NCI-H1048 (cell line): ENCODE measurements at regions not wholly inside any gene's neighbourhood (a gene's known extent, or its start where the extent isn't known, plus 50 kb on each side); places are given as distances from the start of the nearest gene placed in this dataset.
"Not testable (repeated sequence)": the region's sequence is repeated elsewhere in the genome, so short reads cannot be mapped to it uniquely, and the experiment has no call there.

ENCODE experiments used
- DNase-seq: peaks from one replicate; lab custom pipeline; 2025; lab: John Stamatoyannopoulos, UW

- no peak for DNase-seq
Measured at GRCh38 chr3:153268564-153269279, 106.7 kb downstream of the RAP2B start.

DNA sequence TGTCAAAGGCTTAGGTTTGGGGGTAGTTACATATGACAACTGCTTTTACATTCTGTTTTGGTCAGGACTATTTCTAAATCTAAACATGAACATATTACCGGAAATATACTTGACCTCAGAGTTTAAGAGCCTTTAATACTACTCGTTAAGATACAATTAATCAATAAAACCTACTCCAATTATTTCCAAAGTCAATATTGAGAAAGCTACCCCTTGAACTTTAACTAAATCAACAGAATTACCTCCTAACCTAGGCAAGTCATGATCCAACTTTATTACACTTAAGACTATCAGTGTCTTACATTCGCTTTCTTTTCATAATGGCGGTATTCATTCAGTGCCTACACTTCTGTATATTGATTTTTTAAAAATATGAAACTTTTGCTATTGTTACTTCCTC is 107.7 kb downstream of the RAP2B start:
- no peak for DNase-seq

DNA sequence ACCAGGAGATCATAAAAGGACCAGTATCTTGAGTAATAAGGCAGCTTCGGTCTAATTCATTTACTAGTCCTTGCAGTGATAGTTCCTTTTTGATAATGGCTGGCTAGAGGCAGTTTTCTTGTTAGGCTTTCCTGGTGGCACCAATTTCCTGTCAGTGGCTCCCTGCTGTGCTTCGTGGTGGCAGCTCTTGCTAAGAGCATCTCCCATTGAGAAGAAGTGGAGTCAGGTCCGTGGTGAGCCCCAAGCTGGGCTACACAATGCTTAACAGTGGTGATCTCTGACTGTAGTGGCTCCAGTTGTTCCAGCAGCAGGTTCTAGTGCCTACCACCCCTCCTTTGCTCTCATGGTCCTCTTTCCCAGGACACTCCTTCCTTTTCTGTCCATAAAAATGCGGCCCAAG is 111.2 kb downstream of the RAP2B start:
- DNase-seq: no peak

DNA sequence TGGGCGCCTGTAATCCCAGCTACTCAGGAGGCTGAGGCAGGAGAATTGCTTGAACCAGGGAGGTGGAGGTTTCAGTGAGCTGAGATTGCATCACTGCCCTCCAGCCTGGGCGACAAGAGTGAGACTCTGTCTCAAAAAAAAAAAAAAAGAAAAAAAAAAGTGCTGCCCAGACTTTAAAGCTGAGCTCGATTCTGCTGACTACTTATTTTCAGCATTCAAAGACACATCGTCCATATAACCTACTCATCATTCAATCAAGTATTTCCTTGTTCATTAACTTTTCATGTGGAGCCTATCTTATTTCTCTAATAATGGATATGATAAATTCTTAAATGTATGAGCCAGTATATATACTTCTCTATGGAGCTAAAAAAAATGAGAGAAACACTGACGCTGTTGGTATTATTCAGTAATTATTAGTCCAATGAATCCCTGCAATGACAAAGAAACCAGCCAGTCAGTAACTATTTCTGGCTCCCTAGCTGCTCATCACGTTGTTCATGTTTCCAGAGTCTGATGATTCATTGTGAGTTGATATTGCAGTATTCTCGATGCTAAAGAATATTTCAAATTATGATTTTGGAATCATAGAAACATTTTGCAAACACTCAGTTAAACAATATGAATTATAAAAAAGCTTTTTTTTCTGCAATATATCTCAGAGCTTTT is 111.9 kb downstream of the RAP2B start:
- no peak for DNase-seq

GRCh38 chr3:153274561-153274960 is 112.5 kb downstream of the RAP2B start:
- no peak for DNase-seq

DNA sequence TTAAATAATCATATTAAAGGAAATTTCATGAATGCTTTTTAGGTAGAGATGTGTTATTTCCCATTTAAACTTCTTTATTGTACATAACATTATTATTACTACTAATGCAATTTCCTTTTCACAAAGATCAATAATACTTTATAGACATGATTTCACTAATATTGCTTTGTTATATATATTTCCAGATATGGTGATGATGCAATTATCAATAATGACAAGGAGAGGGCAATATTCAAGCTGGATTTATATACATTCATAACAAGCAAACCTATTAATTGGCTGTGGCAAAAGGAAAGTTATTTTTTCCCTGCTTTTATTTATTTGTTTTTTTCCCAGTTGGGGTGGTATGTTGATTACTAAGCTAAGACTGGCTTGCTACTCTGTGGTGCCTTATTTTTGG is 113.5 kb downstream of the RAP2B start:
- DNase-seq: no peak

DNA sequence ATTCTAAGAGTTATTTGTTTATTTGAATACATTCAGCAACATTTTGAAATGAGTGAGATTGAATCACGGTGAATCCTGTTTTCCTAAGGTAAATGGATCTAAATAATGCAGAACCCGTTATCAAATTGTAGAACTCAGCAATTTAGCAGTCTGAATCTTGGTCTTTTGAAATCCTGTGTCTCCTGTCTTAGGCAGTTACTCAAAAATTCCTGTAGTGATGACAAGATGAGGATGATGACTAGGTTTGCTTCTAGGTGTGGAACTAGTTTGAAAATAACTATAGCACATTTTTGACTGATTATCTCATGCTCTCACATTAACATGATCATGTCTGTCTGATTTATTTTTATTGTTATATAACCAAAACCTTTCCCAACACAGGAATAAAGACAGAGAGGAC is 115.0 kb downstream of the RAP2B start:
- DNase-seq: no peak

DNA sequence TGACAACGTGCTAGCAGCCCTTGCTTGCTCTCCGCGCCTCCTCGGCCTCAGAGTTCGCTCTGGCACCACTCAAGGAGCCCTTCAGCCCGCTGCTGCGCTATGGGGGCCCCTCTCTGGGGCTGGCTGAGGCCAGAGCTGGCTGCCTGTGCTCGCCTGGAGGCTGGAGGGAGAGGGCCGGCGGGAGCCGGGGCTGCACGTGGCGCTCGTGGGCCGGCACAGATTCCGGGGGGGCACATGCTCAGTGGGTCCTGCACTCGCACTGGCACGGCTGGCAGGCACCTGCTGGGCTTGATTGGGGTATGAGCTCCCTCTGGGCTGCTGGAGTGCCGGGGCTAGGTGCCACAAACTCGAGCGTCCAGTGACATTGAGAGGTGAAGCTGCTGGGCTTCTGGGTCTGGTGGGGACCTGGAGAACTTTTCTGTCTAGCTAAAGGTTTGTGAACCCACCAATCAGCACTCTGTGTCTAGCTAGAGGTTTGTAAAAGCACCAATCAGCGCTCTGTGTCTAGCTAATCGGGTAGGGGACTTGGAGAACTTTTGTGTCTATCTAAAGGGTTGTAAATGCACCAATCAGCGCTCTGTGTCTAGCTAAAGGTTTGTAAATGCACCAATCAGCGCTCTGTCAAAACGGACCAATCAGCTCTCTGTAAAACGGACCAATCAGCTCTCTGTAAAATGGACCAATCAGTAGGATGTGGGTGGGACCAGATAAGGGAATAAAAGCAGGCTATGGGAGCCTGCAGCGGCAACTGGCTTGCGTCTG is 119.4 kb downstream of the RAP2B start:
- not testable (repeated sequence) for DNase-seq

DNA sequence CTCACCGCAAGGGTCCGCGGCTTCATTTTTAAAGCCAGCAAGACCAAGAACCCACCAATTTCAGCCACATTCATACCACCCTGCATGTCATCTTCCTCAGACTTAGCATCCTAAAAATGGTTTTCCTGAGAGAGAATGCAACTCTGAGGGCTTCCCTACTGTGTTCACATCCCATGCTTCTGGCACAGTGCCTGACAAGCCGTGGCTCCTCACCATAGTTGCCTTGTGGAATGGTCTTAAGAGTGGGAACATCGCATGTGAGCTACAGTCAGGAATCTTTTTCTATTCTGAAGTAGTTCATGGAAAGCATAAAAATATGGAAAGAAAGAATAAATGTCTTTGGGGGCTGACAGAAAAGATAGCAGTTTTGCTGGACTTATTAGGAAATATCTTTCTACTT is 120.3 kb downstream of the RAP2B start:
- no peak for DNase-seq

DNA sequence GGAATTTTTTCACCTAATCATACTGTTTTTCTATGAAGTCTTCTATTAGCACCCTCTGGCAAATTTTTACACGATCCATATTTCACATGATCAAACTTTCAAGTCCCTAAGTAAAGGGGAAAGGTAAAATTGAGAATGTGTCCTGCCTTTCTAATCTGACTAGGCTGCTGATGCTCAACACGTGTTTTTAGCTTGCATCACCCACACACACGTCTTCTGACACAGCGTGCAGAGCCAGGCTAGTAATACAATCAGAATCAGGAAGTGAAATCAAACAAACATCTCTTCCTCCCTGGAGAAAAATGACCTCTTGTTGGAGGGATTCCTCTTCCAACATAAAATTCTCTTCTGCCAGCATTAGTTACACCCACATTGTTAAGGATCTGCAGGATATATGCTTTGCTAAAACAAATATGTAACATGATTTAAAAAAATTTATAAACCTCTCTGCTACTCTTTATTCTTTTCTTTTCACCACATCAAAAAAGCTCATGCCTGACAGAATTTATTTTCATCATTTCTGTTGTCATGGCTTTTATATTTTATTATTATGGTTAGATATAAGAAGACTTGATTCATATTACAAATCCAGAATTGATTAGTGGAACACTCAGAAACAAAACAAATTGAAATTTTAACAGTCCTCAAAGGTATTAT is 122.4 kb downstream of the RAP2B start:
- no peak for DNase-seq

DNA sequence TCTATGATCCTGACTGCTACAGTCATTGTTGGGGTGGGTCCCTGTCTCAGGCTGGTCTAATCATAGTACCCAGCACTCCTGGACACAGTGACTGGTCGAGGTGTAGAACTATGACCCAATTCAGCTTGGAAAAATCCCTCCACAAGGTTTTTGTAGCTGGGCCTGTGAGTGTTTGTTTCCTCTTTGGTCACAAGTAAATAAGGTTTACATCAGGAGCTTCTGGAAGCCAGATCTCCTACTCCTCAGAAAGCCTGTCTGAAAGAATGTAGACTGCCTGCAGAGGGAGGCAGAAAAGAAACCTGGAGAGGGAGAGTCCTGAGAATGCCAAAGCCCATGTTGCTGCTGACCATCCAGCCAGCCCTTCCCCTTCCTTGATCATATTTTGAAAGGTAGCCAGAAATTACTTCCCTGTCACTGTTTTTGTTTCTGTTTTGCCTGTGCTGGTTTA is 123.2 kb downstream of the RAP2B start:
- DNase-seq: no peak

DNA sequence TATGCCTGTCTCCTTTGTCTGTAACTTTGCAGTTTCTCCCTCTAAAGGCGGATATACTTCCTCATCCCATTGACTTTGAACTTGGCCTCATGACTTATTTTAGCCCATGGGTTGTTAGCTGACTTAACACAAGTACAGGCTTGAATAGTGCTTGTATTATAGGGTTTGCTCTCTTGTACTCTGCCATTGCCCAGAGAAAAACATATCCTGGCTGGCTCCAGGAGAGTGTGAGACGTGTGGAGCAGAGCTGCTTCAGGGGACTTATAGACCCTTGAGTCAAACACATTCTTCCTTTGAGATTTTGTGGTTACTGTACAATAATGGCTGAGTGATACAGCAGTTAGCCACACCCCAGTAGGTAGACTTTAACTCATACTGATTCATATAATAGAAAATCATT is 124.0 kb downstream of the RAP2B start:
- no peak for DNase-seq

- DNase-seq: no peak
Measured at GRCh38 chr3:153287017-153287416, 125.0 kb downstream of the RAP2B start.

GRCh38 chr3:153289334-153289808 is 127.3 kb downstream of the RAP2B start:
- DNase-seq: no peak

- no peak for DNase-seq
Measured at GRCh38 chr3:153290268-153291015, 128.4 kb downstream of the RAP2B start.

DNA sequence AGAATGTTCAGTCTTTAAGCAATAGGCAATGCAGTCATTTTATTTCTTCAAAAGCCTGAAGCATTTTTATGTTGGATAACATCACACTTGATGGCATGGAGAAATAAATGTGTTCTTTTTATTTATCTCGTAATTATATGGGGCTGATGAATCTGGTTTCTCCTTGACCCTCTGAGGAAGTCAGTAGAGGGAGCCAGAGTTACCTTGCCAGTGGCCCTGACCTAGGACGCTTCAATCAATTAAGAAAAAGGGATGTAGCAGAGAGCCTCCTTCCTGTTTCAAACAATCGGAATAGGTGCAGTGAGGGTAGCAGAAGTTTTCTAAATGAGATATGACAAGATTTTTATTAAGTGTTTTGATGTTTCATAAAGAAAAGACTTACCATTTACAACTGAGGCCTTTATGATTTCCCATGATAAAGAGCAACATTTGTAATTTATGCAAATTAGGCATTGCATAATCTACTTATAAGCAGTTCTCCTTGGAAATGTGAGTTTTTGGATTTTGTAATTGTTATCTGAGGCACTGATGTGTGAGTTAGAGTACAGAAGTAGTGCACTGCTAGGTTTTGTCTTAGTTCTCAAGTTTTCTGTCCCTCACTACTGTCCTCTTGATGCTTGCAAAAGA is 129.1 kb downstream of the RAP2B start:
- DNase-seq: no peak

GRCh38 chr3:153293265-153293664 is 131.2 kb downstream of the RAP2B start:
- no peak for DNase-seq

GRCh38 chr3:153295901-153296300 is 133.9 kb downstream of the RAP2B start:
- no peak for DNase-seq

- DNase-seq: no peak
Measured at GRCh38 chr3:153305189-153305588, 143.2 kb downstream of the RAP2B start.

GRCh38 chr3:153311541-153311940 is 149.5 kb downstream of the RAP2B start:
- no peak for DNase-seq

- no peak for DNase-seq
Measured at GRCh38 chr3:153313302-153313965, 151.4 kb downstream of the RAP2B start.
